ENCODE measurements at regions not wholly inside any gene's neighbourhood (a gene's known extent, or its start where the extent isn't known, plus 50 kb on each side); places are given as distances from the start of the nearest gene placed in this dataset.

- H3K36me3 ChIP-seq, result no peaks in the 10 kb centered on the region
- peaks cover 0 to 14% (median 0%) of the 10 kb centered on the region in 4 donors for H3K4me1 ChIP-seq
- peak in 1 of 2 donors; percentile 11 for DNase-seq (ENCODE audit: low spot score in 2 of 2)
- 32 to 34% methylated on average over 2 of the region's 2 CpGs for WGBS, 2 donors
- no peaks in the 10 kb centered on the region for H3K9me3 ChIP-seq
- peak overlapping the region in 2 of 4 donors; percentile 21 to 69 for H3K27ac ChIP-seq
- no peak for TF ChIP-seq POLR2A (IDR thresholded peaks at IDR 0.05)
- TF ChIP-seq CTCF (IDR thresholded peaks at IDR 0.05), result no peak
- TF ChIP-seq EP300 (IDR thresholded peaks at IDR 0.05), result peak in 1 of 2 donors; percentile 71
- no peaks in the 10 kb centered on the region for H3K27me3 ChIP-seq
- H3K4me3 ChIP-seq, result no peak overlapping the region
Measured at GRCh38 chr6:160891690-160892089, 99.9 kb upstream of the MAP3K4 start.

GRCh38 chr6:160895562-160895961, 96.0 kb upstream of the MAP3K4 start:
- Histone ChIP-seq H3K4me3 (no peak overlapping the region), H3K27me3 (no peaks in the 10 kb centered on the region), H3K27ac (no peak overlapping the region), H3K4me1 (peaks cover 0 to 14% (median 0%) of the 10 kb centered on the region in 4 donors), H3K9me3 (no peaks in the 10 kb centered on the region), H3K36me3 (no peaks in the 10 kb centered on the region)
- DNase-seq (ENCODE audit: low spot score in 2 of 2), result no peak
- TF ChIP-seq POLR2A (IDR thresholded peaks at IDR 0.05), result no peak
- TF ChIP-seq EP300 (IDR thresholded peaks at IDR 0.05), result no peak
- TF ChIP-seq CTCF (IDR thresholded peaks at IDR 0.05), result no peak

GRCh38 chr6:160899671-160900430, 91.7 kb upstream of the MAP3K4 start:
- Histone ChIP-seq H3K4me3 (no peak overlapping the region), H3K27me3 (no peaks in the 10 kb centered on the region), H3K27ac (no peak overlapping the region), H3K4me1 (no peaks in the 10 kb centered on the region), H3K9me3 (no peaks in the 10 kb centered on the region), H3K36me3 (no peaks in the 10 kb centered on the region)
- TF ChIP-seq CTCF (IDR thresholded peaks at IDR 0.05) (no peak), EP300 (IDR thresholded peaks at IDR 0.05) (no peak), POLR2A (IDR thresholded peaks at IDR 0.05) (no peak)
- WGBS, 2 donors, result 60 to 74% methylated on average over 6 of the region's 6 CpGs
- no peak for DNase-seq (ENCODE audit: low spot score in 2 of 2)

GRCh38 chr6:160911949-160912348, 79.6 kb upstream of the MAP3K4 start:
- H3K27ac ChIP-seq, result no peak overlapping the region
- H3K36me3 ChIP-seq, result no peaks in the 10 kb centered on the region
- no peak for DNase-seq (ENCODE audit: low spot score in 2 of 2)
- WGBS, 2 donors, result 89 to 96% methylated on average over 5 of the region's 5 CpGs
- no peaks in the 10 kb centered on the region for H3K27me3 ChIP-seq
- H3K4me3 ChIP-seq, result no peak overlapping the region
- peaks cover 0 to 42% (median 5%) of the 10 kb centered on the region in 4 donors for H3K9me3 ChIP-seq
- no peaks in the 10 kb centered on the region for H3K4me1 ChIP-seq
- TF ChIP-seq EP300 (IDR thresholded peaks at IDR 0.05) (no peak), CTCF (IDR thresholded peaks at IDR 0.05) (no peak), POLR2A (IDR thresholded peaks at IDR 0.05) (no peak)

GRCh38 chr6:160912411-160912810, 79.2 kb upstream of the MAP3K4 start:
- H3K27ac ChIP-seq, result no peak overlapping the region
- H3K27me3 ChIP-seq, result no peaks in the 10 kb centered on the region
- no peak overlapping the region for H3K4me3 ChIP-seq
- no peak for TF ChIP-seq POLR2A (IDR thresholded peaks at IDR 0.05)
- no peak for TF ChIP-seq CTCF (IDR thresholded peaks at IDR 0.05)
- no peak for TF ChIP-seq EP300 (IDR thresholded peaks at IDR 0.05)
- WGBS, 2 donors, result 82 to 86% methylated on average over 6 of the region's 6 CpGs
- DNase-seq (ENCODE audit: low spot score in 2 of 2), result no peak
- no peaks in the 10 kb centered on the region for H3K36me3 ChIP-seq
- peaks cover 0 to 38% (median 5%) of the 10 kb centered on the region in 4 donors for H3K9me3 ChIP-seq
- no peaks in the 10 kb centered on the region for H3K4me1 ChIP-seq
